Hepatocyte (in vitro differentiated cells): ENCODE measurements at regions not wholly inside any gene's neighbourhood (a gene's known extent, or its start where the extent isn't known, plus 50 kb on each side); places are given as distances from the start of the nearest gene placed in this dataset.

Experiments used
- DNase-seq: peaks from one replicate; pipeline ENCODE4 v3.0.0-alpha.2; 2016; ENCODE audit warnings: low spot score
- H2AFZ ChIP-seq: fragments of 200-600 bp; sonication (generic); 2 replicates; pipeline ENCODE4 v1.6.0; 2016; ENCODE audit warnings: antibody characterized with exemption, mild to moderate bottlenecking
- H3K27ac ChIP-seq: fragments of 200-600 bp; sonication (generic); 2 replicates; pipeline ENCODE4 v1.5.1; 2016; ENCODE audit warnings: mild to moderate bottlenecking
- H3K27me3 ChIP-seq: fragments of 200-600 bp; sonication (generic); 2 replicates; pipeline ENCODE4 v1.6.1; 2016
- H3K36me3 ChIP-seq: fragments of 200-600 bp; sonication (generic); replicated peaks from 2 replicates; pipeline ENCODE4 v1.5.1; 2016; ENCODE audit warnings: low read depth; ENCODE audit not compliant: insufficient read depth
- H3K4me1 ChIP-seq: fragments of 200-600 bp; sonication (generic); 2 replicates; pipeline ENCODE4 v1.5.1; 2016; ENCODE audit warnings: mild to moderate bottlenecking, moderate library complexity; ENCODE audit not compliant: insufficient read depth
- H3K4me2 ChIP-seq: fragments of 200-600 bp; sonication (generic); 2 replicates; pipeline ENCODE4 v1.6.0; 2016
- H3K4me3 ChIP-seq: fragments of 200-600 bp; sonication (generic); 2 replicates; pipeline ENCODE4 v1.5.1; 2016; ENCODE audit warnings: mild to moderate bottlenecking
- H3K79me2 ChIP-seq: fragments of 200-600 bp; sonication (generic); 2 replicates; pipeline ENCODE4 v1.6.0; 2017; ENCODE audit warnings: mild to moderate bottlenecking
- H3K9me2 ChIP-seq: fragments of 200-600 bp; sonication (generic); replicated peaks from 2 replicates; pipeline ENCODE4 v1.6.0; 2017; ENCODE audit warnings: mild to moderate bottlenecking; ENCODE audit not compliant: insufficient read depth
- H3K9me3 ChIP-seq: fragments of 200-600 bp; sonication (generic); 2 replicates; pipeline ENCODE4 v1.5.1; 2016; ENCODE audit warnings: low read depth, mild to moderate bottlenecking
- H4K20me1 ChIP-seq: fragments of 200-600 bp; sonication (generic); 2 replicates; pipeline ENCODE4 v1.6.0; 2016; ENCODE audit warnings: mild to moderate bottlenecking; ENCODE audit not compliant: insufficient read depth, poor library complexity, severe bottlenecking
- EZH2 ChIP-seq: fragments of 200-600 bp; sonication (generic); IDR thresholded peaks from 2 replicates; pipeline ENCODE4 v1.6.1; 2016; ENCODE audit warnings: antibody characterized with exemption, mild to moderate bottlenecking, borderline replicate concordance
- EZH2phosphoT487 ChIP-seq: fragments of 200-600 bp; sonication (generic); IDR thresholded peaks from one replicate; pipeline ENCODE4 v1.6.1; 2018; ENCODE audit warnings: antibody characterized with exemption, mild to moderate bottlenecking, low read depth, moderate library complexity; ENCODE audit not compliant: unreplicated experiment, severe bottlenecking
- WGBS: methylation state at CpG from one replicate; pipeline ENCODE4 v1.1.6; 2016; ENCODE audit warnings: low lambda C conversion rate; ENCODE audit errors: missing lambda C conversion rate; 5-methylcytosine and 5-hydroxymethylcytosine counted together
- TF ChIP-seq, protein P1 (sequence below): fragments of 200-600 bp; sonication (generic); IDR thresholded peaks from 2 replicates; pipeline ENCODE4 v1.5.1; 2016; ENCODE audit warnings: antibody characterized with exemption, mild to moderate bottlenecking; ENCODE audit not compliant: poor library complexity

DNA sequence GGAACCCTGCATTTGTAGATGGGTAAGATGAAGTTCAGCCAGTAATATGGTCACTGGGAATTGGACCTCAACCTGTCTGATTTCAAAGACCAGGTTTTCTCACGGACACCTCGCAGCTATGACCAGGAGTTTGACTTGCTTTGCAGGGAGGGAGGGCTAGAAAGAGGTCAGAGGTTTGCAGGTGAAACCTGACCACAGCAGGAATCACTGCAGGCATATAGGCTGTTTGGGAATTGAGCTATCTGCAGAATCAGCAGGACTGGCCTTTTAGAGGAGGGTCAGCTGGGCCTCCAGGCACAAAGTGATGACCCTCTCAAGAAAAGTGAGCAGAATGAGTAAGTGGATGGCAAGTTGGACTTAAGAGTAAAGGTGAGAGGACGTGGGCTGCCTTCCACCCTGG is 166.3 kb downstream of the ADRA2A start:
- Histone ChIP-seq H3K9me3 (no peaks in the 10 kb centered on the region), H4K20me1 (no peaks in the 10 kb centered on the region), H2AFZ (no peak overlapping the region), H3K4me3 (no peak overlapping the region), H3K4me2 (no peak overlapping the region), H3K4me1 (no peaks in the 10 kb centered on the region), H3K79me2 (no peaks in the 10 kb centered on the region), H3K9me2 (no peaks in the 10 kb centered on the region), H3K27me3 (no peaks in the 10 kb centered on the region), H3K27ac (no peak overlapping the region), H3K36me3 (no peaks in the 10 kb centered on the region)
- 76% methylated on average over 3 of the region's 3 CpGs for WGBS
- no peak for DNase-seq
- TF ChIP-seq EZH2phosphoT487, result no peak
- TF ChIP-seq, protein P1, sequence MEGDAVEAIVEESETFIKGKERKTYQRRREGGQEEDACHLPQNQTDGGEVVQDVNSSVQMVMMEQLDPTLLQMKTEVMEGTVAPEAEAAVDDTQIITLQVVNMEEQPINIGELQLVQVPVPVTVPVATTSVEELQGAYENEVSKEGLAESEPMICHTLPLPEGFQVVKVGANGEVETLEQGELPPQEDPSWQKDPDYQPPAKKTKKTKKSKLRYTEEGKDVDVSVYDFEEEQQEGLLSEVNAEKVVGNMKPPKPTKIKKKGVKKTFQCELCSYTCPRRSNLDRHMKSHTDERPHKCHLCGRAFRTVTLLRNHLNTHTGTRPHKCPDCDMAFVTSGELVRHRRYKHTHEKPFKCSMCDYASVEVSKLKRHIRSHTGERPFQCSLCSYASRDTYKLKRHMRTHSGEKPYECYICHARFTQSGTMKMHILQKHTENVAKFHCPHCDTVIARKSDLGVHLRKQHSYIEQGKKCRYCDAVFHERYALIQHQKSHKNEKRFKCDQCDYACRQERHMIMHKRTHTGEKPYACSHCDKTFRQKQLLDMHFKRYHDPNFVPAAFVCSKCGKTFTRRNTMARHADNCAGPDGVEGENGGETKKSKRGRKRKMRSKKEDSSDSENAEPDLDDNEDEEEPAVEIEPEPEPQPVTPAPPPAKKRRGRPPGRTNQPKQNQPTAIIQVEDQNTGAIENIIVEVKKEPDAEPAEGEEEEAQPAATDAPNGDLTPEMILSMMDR, result no peak
- TF ChIP-seq EZH2, result no peak

DNA sequence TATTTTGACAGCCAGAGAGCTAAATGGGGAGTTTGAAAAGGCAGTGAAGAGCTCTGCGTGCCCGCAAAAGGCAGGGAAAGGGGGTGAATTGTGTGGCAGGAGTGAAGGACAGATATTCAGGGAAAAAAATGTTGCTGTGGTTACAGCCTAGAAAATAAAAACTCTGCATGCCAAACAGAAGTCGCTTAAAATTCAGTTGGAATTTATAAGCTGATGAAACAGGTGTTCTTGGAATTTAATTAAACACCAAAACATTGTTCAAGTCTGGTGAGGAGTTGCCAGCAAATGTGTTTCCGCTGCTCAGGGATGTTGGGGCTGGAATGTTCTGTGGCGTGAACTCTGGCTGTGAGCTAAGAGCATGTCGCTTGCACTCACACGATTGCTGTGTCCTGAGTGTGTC is 169.3 kb downstream of the ADRA2A start:
- Histone ChIP-seq H3K4me1 (no peaks in the 10 kb centered on the region), H3K27me3 (no peaks in the 10 kb centered on the region), H3K4me2 (no peak overlapping the region), H3K9me2 (no peaks in the 10 kb centered on the region), H2AFZ (no peak overlapping the region), H4K20me1 (no peaks in the 10 kb centered on the region), H3K36me3 (no peaks in the 10 kb centered on the region), H3K79me2 (no peaks in the 10 kb centered on the region), H3K27ac (no peak overlapping the region), H3K4me3 (no peak overlapping the region), H3K9me3 (no peaks in the 10 kb centered on the region)
- 90% methylated on average over 7 of the region's 7 CpGs for WGBS
- no peak for DNase-seq
- TF ChIP-seq, protein P1, result no peak
- TF ChIP-seq EZH2phosphoT487 (no peak), EZH2 (no peak)

DNA sequence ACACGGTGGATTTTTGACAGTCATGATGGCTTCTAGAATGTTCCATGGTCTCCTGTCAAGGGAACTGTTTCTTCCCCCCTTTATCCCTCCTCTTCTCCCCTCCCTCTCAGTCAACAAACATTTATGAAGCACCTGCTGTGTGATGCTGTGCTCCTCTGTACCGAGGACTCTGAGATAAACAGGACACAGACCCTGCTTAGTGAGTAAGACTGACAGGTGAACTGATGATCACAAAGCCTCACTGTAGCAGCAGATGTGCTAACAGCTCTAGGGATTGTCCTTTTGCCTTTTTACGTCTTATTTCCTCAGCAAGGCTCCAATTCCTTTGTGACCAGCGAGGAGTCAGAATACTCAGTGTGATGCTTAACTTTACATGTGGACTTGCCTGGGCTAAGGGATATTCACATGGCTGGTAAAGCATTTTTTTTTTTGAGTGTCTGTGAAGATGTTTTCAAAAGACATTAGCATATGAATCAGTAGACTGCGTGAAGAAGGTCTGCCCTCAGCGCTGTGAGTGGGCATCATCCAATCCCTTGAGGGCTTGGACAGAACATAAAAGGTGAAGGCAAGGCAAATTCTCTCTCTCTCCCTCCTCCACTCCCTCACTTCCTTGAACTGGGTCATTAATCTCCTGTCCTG is 170.1 kb downstream of the ADRA2A start:
- no peaks in the 10 kb centered on the region for H3K9me3 ChIP-seq
- no peaks in the 10 kb centered on the region for H4K20me1 ChIP-seq
- H3K36me3 ChIP-seq, result no peaks in the 10 kb centered on the region
- no peak for TF ChIP-seq EZH2phosphoT487
- TF ChIP-seq EZH2, result no peak
- TF ChIP-seq, protein P1, result no peak
- WGBS, result 58% methylated on average over 6 of the region's 6 CpGs
- no peaks in the 10 kb centered on the region for H3K79me2 ChIP-seq
- no peak overlapping the region for H3K4me3 ChIP-seq
- no peaks in the 10 kb centered on the region for H3K27me3 ChIP-seq
- no peak overlapping the region for H3K27ac ChIP-seq
- no peak overlapping the region for H3K4me2 ChIP-seq
- H3K9me2 ChIP-seq, result no peaks in the 10 kb centered on the region
- no peaks in the 10 kb centered on the region for H3K4me1 ChIP-seq
- no peak overlapping the region for H2AFZ ChIP-seq
- no peak for DNase-seq

DNA sequence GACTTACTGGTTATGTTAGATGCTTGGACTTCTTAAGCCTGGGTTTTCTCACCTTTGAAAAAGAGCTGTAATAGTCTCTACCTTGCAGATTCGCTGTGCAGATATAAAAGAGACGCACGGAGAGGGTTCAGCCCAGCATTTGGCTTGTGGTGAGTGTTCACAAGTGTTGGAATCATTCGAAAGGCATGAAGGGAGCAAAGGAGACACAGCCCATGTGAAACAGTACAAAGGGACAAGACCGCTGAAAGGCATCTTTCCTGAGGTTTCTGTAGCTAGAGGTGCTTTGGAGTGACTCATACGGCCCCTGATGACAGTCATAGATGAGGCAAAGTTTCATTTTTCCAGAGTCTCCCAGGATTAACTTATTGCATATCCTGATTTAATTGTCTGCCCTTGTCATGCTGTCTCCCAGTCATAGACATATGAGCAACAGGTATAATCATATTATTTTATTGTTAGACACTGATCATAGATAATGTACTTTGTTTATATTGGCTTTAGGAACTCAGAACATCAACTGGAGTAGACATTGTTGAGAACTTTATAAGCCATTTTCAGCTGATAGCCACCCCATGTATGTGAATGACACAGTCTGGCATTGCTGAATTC is 171.1 kb downstream of the ADRA2A start:
- no peaks in the 10 kb centered on the region for H3K27me3 ChIP-seq
- no peaks in the 10 kb centered on the region for H3K9me2 ChIP-seq
- H4K20me1 ChIP-seq, result no peaks in the 10 kb centered on the region
- H3K27ac ChIP-seq, result no peak overlapping the region
- H3K9me3 ChIP-seq, result no peaks in the 10 kb centered on the region
- H3K4me3 ChIP-seq, result no peak overlapping the region
- H3K36me3 ChIP-seq, result no peaks in the 10 kb centered on the region
- H3K4me1 ChIP-seq, result no peaks in the 10 kb centered on the region
- no peaks in the 10 kb centered on the region for H3K79me2 ChIP-seq
- no peak overlapping the region for H2AFZ ChIP-seq
- 84% methylated on average over 6 of the region's 6 CpGs for WGBS
- no peak overlapping the region for H3K4me2 ChIP-seq
- DNase-seq, result no peak
- TF ChIP-seq EZH2 (no peak), EZH2phosphoT487 (no peak)
- TF ChIP-seq, protein P1, result no peak
